SK-N-SH (cell line): ENCODE measurements at regions not wholly inside any gene's neighbourhood (a gene's known extent, or its start where the extent isn't known, plus 50 kb on each side); places are given as distances from the start of the nearest gene placed in this dataset.
A peak's percentile ranks its signal among the peaks of the same experiment; 100 is the strongest.

Source experiments
- CTCF ChIA-PET: fragments of 300-600, 350-600 bp; formaldehyde crosslinking; extraction: SDS; loops from one replicate; lab custom pipeline; 2021; lab: Yijun Ruan, JAX
- POLR2A ChIA-PET: fragments of 350-600 bp; sonication (Branson Sonifier 250); formaldehyde crosslinking; extraction: SDS; loops from one replicate; lab custom pipeline; 2020; ENCODE audit warnings: antibody characterized with exemption, inconsistent platforms; lab: Yijun Ruan, JAX
- DNase-seq: peaks from one replicate; pipeline ENCODE4 v3.0.0; 2012
- H2AFZ ChIP-seq: fragments of 200-600 bp; sonication (generic); 2 replicates; pipeline ENCODE4 v1.8.1; 2016; ENCODE audit warnings: antibody characterized with exemption, mild to moderate bottlenecking, low read depth
- H3F3A ChIP-seq: fragments of 200-600 bp; sonication (generic); replicated peaks from 2 replicates; pipeline ENCODE3; 2016; ENCODE audit warnings: antibody characterized with exemption, mild to moderate bottlenecking; ENCODE audit not compliant: insufficient read depth
- H3K27ac ChIP-seq, 2 experiments: fragments of 200-500 bp in 1 of 2; fragments of 200-600 bp in 1 of 2; sonication (Bioruptor generic) in 1 of 2; sonication (generic), shearing (Covaris generic) in 1 of 2; 2 replicates each; pipeline versions ENCODE4 v1.5.1 to v1.6.1; 2014 to 2016; ENCODE audit warnings: low read depth in 2 of 2, inconsistent platforms in 1 of 2, low read length in 1 of 2, mild to moderate bottlenecking in 1 of 2, mixed read lengths in 1 of 2
- H3K27me3 ChIP-seq: fragments of 200-600 bp; sonication (generic), shearing (Covaris generic); 2 replicates; pipeline ENCODE4 v1.6.1; 2016; ENCODE audit warnings: mixed run types; ENCODE audit not compliant: insufficient read depth
- H3K36me3 ChIP-seq, 2 experiments: fragments of 200-500 bp in 1 of 2; fragments of 200-600 bp in 1 of 2; sonication (Bioruptor generic) in 1 of 2; sonication (generic) in 1 of 2; replicated peaks in 1 of 2; 2 replicates each; pipeline versions ENCODE3 to v1.5.1; 2014 to 2016; ENCODE audit warnings: low read length in 1 of 2, mild to moderate bottlenecking in 1 of 2; ENCODE audit not compliant: insufficient read depth in 2 of 2, control insufficient read depth in 1 of 2
- H3K4me1 ChIP-seq, 2 experiments: fragments of 200-500 bp in 1 of 2; fragments of 200-600 bp in 1 of 2; sonication (Bioruptor generic) in 1 of 2; sonication (generic), shearing (Covaris generic) in 1 of 2; 2 replicates each; pipeline versions ENCODE4 v1.5.1 to v1.6.1; 2014 to 2016; ENCODE audit warnings: low read depth in 1 of 2, low read length in 1 of 2, mixed run types in 1 of 2; ENCODE audit not compliant: insufficient read depth in 2 of 2, control insufficient read depth in 1 of 2
- H3K4me2 ChIP-seq: fragments of 200-600 bp; sonication (generic), shearing (Covaris generic); 2 replicates; pipeline ENCODE4 v1.6.1; 2017; ENCODE audit warnings: mixed run types
- H3K4me3 ChIP-seq, 2 experiments: fragments of 200-500 bp in 1 of 2; fragments of 200-600 bp in 1 of 2; sonication (Bioruptor generic) in 1 of 2; sonication (generic), shearing (Covaris generic) in 1 of 2; 2 replicates each; pipeline versions ENCODE4 v1.5.1 to v1.8.1; 2014 to 2016; ENCODE audit warnings: low read depth in 2 of 2, inconsistent platforms in 1 of 2, low read length in 1 of 2, mild to moderate bottlenecking in 1 of 2, mixed read lengths in 1 of 2, moderate library complexity in 1 of 2
- H3K79me2 ChIP-seq: fragments of 200-600 bp; sonication (generic); 2 replicates; pipeline ENCODE4 v1.8.1; 2017; ENCODE audit warnings: mild to moderate bottlenecking; ENCODE audit not compliant: insufficient read depth
- H3K9ac ChIP-seq: fragments of 200-600 bp; sonication (generic); 2 replicates; pipeline ENCODE4 v1.6.1; 2017; ENCODE audit warnings: mixed run types
- H3K9me2 ChIP-seq: fragments of 200-600 bp; sonication (generic); 2 replicates; pipeline ENCODE4 v1.6.1; 2017; ENCODE audit warnings: mixed run types
- H3K9me3 ChIP-seq: fragments of 200-600 bp; sonication (generic); 2 replicates; pipeline ENCODE4 v1.6.1; 2017; ENCODE audit warnings: mixed run types, mild to moderate bottlenecking, moderate library complexity
- H4K20me1 ChIP-seq: fragments of 200-600 bp; sonication (generic); 2 replicates; pipeline ENCODE4 v1.6.1; 2017; ENCODE audit warnings: mild to moderate bottlenecking, mixed run types; ENCODE audit not compliant: insufficient read depth
- CTCF ChIP-seq: fragments of 200-600 bp; sonication (generic); IDR thresholded peaks from 2 replicates; pipeline ENCODE4 v1.6.1; 2017; ENCODE audit warnings: antibody characterized with exemption, mild to moderate bottlenecking, moderate library complexity
- ELF1 ChIP-seq: IDR thresholded peaks from 2 replicates; pipeline ENCODE4 v1.4.0; 2012
- EZH2phosphoT487 ChIP-seq: fragments of 200-600 bp; sonication (generic); IDR thresholded peaks from 2 replicates; pipeline ENCODE4 v1.6.1; 2017; ENCODE audit warnings: low read depth, mixed run types, mild to moderate bottlenecking, antibody characterized with exemption, moderate library complexity, borderline replicate concordance
- FOSL2 ChIP-seq: IDR thresholded peaks from 2 replicates; pipeline ENCODE4 v1.4.0; 2012; ENCODE audit warnings: low read depth, mild to moderate bottlenecking, moderate library complexity, borderline replicate concordance
- GATA2 ChIP-seq: sonication (generic); formaldehyde crosslinking; IDR thresholded peaks from 2 replicates; pipeline ENCODE4 v1.5.0; 2020; ENCODE audit warnings: mild to moderate bottlenecking, missing genetic modification reagents
- NFIC ChIP-seq: IDR thresholded peaks from 2 replicates; pipeline ENCODE4 v1.4.0; 2012; ENCODE audit warnings: borderline replicate concordance
- NRF1 ChIP-seq: IDR thresholded peaks from 2 replicates; pipeline ENCODE4 v1.6.1; 2012; ENCODE audit warnings: low read depth, mild to moderate bottlenecking, low read length
- PBX3 ChIP-seq: IDR thresholded peaks from 2 replicates; pipeline ENCODE4; 2012
- RCOR1 ChIP-seq: fragments of 150-350 bp; IDR thresholded peaks from 2 replicates; pipeline ENCODE4 v1.6.1; 2017; ENCODE audit warnings: antibody characterized with exemption, low read length
- RFX5 ChIP-seq: IDR thresholded peaks from 2 replicates; pipeline ENCODE4 v1.6.1; 2012; ENCODE audit warnings: mild to moderate bottlenecking, improper control_type of control experiment, low read length
- SIN3A ChIP-seq: IDR thresholded peaks from 2 replicates; pipeline ENCODE4 v1.6.1; 2012; ENCODE audit warnings: low read depth, mild to moderate bottlenecking, low read length, moderate library complexity, borderline replicate concordance
- SMC3 ChIP-seq: IDR thresholded peaks from 2 replicates; pipeline ENCODE4 v1.6.1; 2012; ENCODE audit warnings: low read depth, low read length, improper control_type of control experiment
- TAF1 ChIP-seq: IDR thresholded peaks from 2 replicates; pipeline ENCODE4 v1.6.1; 2012; ENCODE audit warnings: low read depth, mild to moderate bottlenecking, low read length, moderate library complexity, borderline replicate concordance
- TCF12 ChIP-seq: IDR thresholded peaks from 2 replicates; pipeline ENCODE4 v1.4.0; 2012
- YY1 ChIP-seq: IDR thresholded peaks from 2 replicates; pipeline ENCODE4 v1.4.0; 2012; ENCODE audit warnings: low read depth, mild to moderate bottlenecking
- WGBS: methylation state at CpG from one replicate; pipeline ENCODE4 v1.1.6; 2017; ENCODE audit warnings: low lambda C conversion rate; 5-methylcytosine and 5-hydroxymethylcytosine counted together
- TF ChIP-seq, protein P1 (sequence below): IDR thresholded peaks from 2 replicates; pipeline ENCODE4 v1.4.0; 2012; ENCODE audit warnings: low read depth, borderline replicate concordance
- TF ChIP-seq, protein P2 (sequence below): fragments of 150-350 bp; IDR thresholded peaks from 2 replicates; pipeline ENCODE4 v1.6.1; 2016; ENCODE audit warnings: mild to moderate bottlenecking, low read depth, low read length

DNA sequence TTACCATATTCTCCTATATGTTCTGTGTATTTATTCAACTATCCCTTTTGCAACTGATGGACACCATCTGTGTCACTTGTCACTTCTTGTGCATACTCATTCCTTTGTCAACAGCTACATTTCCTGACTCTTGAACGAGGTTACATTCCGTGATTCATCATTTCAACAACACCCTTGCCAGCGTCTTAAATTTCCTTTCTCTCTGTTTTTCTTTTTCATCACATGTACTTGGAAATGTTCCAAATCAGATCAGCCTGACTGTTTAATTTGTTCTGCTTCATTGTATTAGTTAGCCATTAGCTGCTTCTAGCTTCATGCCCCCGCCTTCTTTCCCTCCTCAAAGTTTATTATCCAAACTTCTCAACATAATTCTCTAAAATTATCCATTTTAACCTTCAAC lies 173.0 kb downstream of the ADGRL4 start (continued):
- TF ChIP-seq PBX3 = peak; percentile 97
- TF ChIP-seq NFIC = peak; percentile 98
- peak; percentile 96 for TF ChIP-seq TCF12
- no peak for TF ChIP-seq TAF1
- TF ChIP-seq GATA2 (CRISPR knock-in tag) = no peak
- TF ChIP-seq FOSL2 = peak; percentile 88
- TF ChIP-seq RCOR1 = no peak
- no peak for TF ChIP-seq NRF1
- TF ChIP-seq, protein P1, sequence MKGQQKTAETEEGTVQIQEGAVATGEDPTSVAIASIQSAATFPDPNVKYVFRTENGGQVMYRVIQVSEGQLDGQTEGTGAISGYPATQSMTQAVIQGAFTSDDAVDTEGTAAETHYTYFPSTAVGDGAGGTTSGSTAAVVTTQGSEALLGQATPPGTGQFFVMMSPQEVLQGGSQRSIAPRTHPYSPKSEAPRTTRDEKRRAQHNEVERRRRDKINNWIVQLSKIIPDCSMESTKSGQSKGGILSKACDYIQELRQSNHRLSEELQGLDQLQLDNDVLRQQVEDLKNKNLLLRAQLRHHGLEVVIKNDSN = 0 out of 2 replicates have a peak, but pooled peaks have one; percentile 14

- Histone ChIP-seq H2AFZ (no peak overlapping the region), H4K20me1 (no peaks in the 10 kb centered on the region), H3K4me1 (peaks cover 0 to 32% of the 10 kb centered on the region in 2 experiments), H3K27ac (peak overlapping the region; percentile 75 to 89; a peak in 3 of 4 replicates), H3K27me3 (no peaks in the 10 kb centered on the region), H3F3A (peaks cover 39% of the 10 kb centered on the region), H3K9ac (no peak overlapping the region), H3K9me2 (no peaks in the 10 kb centered on the region), H3K9me3 (no peaks in the 10 kb centered on the region), H3K36me3 (no peaks in the 10 kb centered on the region), H3K4me3 (no peak overlapping the region), H3K4me2 (peak overlapping the region; percentile 47; the same call in 1 of the 2 replicates), H3K79me2 (no peaks in the 10 kb centered on the region)
- WGBS = 92% methylated on average over 4 of the region's 4 CpGs
- POLR2A ChIA-PET = no interaction called here
- no peak for TF ChIP-seq RFX5
- no peak for TF ChIP-seq SMC3
- no peak for TF ChIP-seq NRF1
- TF ChIP-seq PBX3 = no peak
- no peak for TF ChIP-seq SIN3A
- TF ChIP-seq, protein P2, sequence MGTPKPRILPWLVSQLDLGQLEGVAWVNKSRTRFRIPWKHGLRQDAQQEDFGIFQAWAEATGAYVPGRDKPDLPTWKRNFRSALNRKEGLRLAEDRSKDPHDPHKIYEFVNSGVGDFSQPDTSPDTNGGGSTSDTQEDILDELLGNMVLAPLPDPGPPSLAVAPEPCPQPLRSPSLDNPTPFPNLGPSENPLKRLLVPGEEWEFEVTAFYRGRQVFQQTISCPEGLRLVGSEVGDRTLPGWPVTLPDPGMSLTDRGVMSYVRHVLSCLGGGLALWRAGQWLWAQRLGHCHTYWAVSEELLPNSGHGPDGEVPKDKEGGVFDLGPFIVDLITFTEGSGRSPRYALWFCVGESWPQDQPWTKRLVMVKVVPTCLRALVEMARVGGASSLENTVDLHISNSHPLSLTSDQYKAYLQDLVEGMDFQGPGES = no peak
- TF ChIP-seq ELF1 = no peak
- no peak for TF ChIP-seq EZH2phosphoT487
- TF ChIP-seq CTCF = no peak
- TF ChIP-seq FOSL2 = no peak
- no peak for TF ChIP-seq TCF12
- no peak for TF ChIP-seq YY1
- DNase-seq = no peak
- CTCF ChIA-PET = no interaction called here
These were observed 172.3 kb downstream of the ADGRL4 start for GRCh38 chr1:78834201-78834741.
